ENCODE measurements at regions not wholly inside any gene's neighbourhood (a gene's known extent, or its start where the extent isn't known, plus 50 kb on each side); places are given as distances from the start of the nearest gene placed in this dataset.

DNA sequence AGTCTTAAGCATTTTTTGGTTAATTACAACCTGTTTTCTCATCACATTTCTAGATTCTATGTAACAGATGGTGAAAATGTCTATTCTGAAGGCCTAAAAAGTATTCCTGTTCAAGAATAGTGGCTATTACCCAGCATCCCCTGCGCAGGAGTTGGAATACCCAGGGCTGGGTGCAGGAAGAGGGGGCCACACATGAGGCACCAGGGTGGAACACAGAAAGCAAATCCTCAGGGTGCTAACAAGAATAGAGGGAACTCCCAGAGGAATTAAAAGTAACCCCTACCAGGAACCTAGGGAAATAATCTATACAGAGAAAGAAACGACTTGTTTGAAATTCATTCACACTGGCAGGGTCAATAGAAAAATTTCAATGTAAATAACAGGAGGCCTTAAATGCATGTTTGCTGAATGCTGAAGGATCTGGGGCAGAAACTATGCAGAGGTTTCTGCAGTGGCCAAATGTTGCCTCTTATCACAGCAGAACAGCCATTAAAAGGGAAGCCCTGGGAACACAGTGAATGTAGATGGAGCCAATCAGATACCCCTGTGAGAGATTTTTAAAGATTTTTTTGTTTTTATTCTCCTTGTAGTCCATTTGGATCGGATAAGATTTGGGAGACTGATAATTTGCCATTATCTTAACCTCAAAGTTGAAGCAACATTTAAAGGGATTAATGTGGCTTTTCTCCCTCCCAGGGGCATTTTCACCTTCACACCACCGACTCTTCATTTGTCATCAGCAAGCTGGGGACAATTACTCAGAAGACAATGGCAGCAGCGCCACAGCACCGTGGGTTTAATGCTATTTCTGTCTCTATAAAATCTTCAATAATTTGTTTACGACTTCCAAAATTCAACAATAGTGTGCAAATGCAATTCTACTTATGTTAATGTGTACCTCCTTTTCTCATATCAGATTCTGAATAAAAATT, 196.0 kb upstream of the PSMD7 start:
- no peak for DNase-seq (ENCODE audit: extremely low spot score in 2 of 2)
- Histone ChIP-seq H3K4me1 (no peaks in the 10 kb centered on the region), H3K27ac (no peak overlapping the region), H3K4me3 (no peak overlapping the region), H3K9me3 (no peaks in the 10 kb centered on the region), H3K27me3 (no peaks in the 10 kb centered on the region), H3K36me3 (no peaks in the 10 kb centered on the region)
- TF ChIP-seq, protein P1, sequence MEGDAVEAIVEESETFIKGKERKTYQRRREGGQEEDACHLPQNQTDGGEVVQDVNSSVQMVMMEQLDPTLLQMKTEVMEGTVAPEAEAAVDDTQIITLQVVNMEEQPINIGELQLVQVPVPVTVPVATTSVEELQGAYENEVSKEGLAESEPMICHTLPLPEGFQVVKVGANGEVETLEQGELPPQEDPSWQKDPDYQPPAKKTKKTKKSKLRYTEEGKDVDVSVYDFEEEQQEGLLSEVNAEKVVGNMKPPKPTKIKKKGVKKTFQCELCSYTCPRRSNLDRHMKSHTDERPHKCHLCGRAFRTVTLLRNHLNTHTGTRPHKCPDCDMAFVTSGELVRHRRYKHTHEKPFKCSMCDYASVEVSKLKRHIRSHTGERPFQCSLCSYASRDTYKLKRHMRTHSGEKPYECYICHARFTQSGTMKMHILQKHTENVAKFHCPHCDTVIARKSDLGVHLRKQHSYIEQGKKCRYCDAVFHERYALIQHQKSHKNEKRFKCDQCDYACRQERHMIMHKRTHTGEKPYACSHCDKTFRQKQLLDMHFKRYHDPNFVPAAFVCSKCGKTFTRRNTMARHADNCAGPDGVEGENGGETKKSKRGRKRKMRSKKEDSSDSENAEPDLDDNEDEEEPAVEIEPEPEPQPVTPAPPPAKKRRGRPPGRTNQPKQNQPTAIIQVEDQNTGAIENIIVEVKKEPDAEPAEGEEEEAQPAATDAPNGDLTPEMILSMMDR (IDR thresholded peaks at IDR 0.05): no peak
- TF ChIP-seq POLR2A (IDR thresholded peaks at IDR 0.05) (no peak), POLR2AphosphoS5 (IDR thresholded peaks at IDR 0.05; ENCODE audit: insufficient read depth in 1 of 2, low read depth in 1 of 2) (no peak)
- intact Hi-C loops (cut with DNase I): no loop called here

DNA sequence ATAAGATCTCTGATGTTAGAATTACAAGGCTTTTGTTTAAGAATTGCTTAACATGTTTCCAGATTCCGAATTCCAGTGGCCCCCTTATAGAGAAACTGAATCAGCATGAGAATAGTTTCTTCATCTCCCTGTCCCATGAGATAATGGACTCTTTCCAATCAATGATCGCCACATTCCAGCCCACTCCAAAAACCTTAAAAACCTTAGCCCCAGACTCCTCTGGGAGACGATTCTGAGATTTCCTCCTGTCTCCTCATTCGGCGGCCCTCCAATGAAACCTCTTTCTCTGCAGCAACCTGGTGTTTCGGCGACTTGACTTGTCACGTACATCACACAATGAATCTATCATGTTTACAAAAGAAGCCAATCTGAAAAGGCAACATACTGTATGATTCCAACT, 197.1 kb upstream of the PSMD7 start:
- no peaks in the 10 kb centered on the region for H3K36me3 ChIP-seq
- H3K9me3 ChIP-seq: no peaks in the 10 kb centered on the region
- no peaks in the 10 kb centered on the region for H3K27me3 ChIP-seq
- no peak for DNase-seq (ENCODE audit: extremely low spot score in 2 of 2)
- H3K4me3 ChIP-seq: no peak overlapping the region
- H3K4me1 ChIP-seq: no peaks in the 10 kb centered on the region
- no peak for TF ChIP-seq POLR2A (IDR thresholded peaks at IDR 0.05)
- no peak for TF ChIP-seq POLR2AphosphoS5 (IDR thresholded peaks at IDR 0.05; ENCODE audit: insufficient read depth in 1 of 2, low read depth in 1 of 2)
- TF ChIP-seq, protein P1 (IDR thresholded peaks at IDR 0.05): no peak
- intact Hi-C loops (cut with DNase I): no loop called here
- no peak overlapping the region for H3K27ac ChIP-seq

DNA sequence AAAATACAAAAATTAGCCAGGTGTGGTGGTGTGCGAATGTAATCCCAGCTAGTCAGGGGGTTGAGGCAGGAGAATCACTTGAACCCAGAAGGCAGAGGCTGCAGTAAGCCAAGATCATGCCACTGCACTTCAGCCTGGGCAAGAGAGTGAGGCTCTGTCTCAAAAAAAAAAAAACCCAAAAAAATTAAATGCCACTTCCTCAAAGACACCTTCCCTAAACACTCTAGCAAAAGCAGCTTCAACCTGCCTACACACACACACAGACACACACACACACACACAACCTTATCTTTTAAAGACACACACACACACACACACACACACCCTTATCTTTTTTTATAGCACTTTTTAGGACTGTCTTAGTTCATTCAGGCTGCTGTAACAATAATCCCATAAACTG, 201.7 kb upstream of the PSMD7 start:
- intact Hi-C loops (cut with DNase I): no loop called here
- Histone ChIP-seq H3K4me1 (no peaks in the 10 kb centered on the region), H3K27ac (no peak overlapping the region), H3K36me3 (no peaks in the 10 kb centered on the region), H3K9me3 (no peaks in the 10 kb centered on the region), H3K27me3 (no peaks in the 10 kb centered on the region), H3K4me3 (no peak overlapping the region)
- TF ChIP-seq POLR2A (IDR thresholded peaks at IDR 0.05) (no peak), POLR2AphosphoS5 (IDR thresholded peaks at IDR 0.05; ENCODE audit: insufficient read depth in 1 of 2, low read depth in 1 of 2) (no peak)
- TF ChIP-seq, protein P1 (IDR thresholded peaks at IDR 0.05): no peak
- no peak for DNase-seq (ENCODE audit: extremely low spot score in 2 of 2)

DNA sequence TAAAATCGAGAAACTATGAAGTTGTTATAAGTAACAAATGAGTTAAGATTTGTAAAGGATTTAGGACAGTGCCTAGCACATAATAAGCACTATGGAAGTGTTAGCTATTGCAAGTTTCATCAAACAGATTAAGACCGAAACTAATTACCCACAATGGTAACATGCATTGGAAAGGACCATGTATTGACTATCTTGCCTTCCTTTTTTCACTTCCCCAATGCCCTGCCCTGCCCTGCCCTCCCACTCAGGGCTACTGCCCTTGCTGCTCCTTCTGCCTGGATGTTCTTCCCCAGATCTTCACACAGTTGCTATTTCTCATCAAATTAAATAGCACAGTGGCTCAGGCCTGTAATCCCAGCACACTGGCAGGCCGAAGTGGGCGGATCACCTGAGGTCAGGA, 202.1 kb upstream of the PSMD7 start:
- TF ChIP-seq, protein P1 (IDR thresholded peaks at IDR 0.05): no peak
- TF ChIP-seq POLR2A (IDR thresholded peaks at IDR 0.05): no peak
- TF ChIP-seq POLR2AphosphoS5 (IDR thresholded peaks at IDR 0.05; ENCODE audit: insufficient read depth in 1 of 2, low read depth in 1 of 2): no peak
- no peak for DNase-seq (ENCODE audit: extremely low spot score in 2 of 2)
- H3K9me3 ChIP-seq: no peaks in the 10 kb centered on the region
- no peaks in the 10 kb centered on the region for H3K27me3 ChIP-seq
- intact Hi-C loops (cut with DNase I): no loop called here
- no peaks in the 10 kb centered on the region for H3K36me3 ChIP-seq
- no peaks in the 10 kb centered on the region for H3K4me1 ChIP-seq
- no peak overlapping the region for H3K4me3 ChIP-seq
- no peak overlapping the region for H3K27ac ChIP-seq

DNA sequence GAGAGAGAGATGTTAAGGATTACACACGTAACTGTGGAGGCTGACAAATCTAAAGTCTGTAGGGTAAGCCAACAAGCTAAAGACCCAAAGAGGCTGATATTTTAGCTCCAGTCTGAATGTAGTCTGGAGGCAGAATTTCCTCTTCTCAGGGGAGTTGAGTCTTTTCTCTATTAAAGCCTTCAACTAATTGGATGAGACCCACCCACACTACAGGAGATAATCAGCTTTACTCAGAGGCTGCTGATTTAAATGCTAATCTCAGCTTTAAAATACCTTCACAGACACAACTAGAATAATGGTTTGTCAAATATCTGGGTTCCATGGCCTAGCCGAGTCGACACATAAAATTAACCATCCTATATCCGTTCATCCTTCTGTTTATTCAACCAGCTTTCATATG, 204.3 kb upstream of the PSMD7 start:
- Histone ChIP-seq H3K27ac (no peak overlapping the region), H3K36me3 (no peaks in the 10 kb centered on the region), H3K27me3 (no peaks in the 10 kb centered on the region), H3K9me3 (no peaks in the 10 kb centered on the region), H3K4me1 (no peaks in the 10 kb centered on the region), H3K4me3 (no peak overlapping the region)
- TF ChIP-seq, protein P1 (IDR thresholded peaks at IDR 0.05): no peak
- TF ChIP-seq POLR2AphosphoS5 (IDR thresholded peaks at IDR 0.05; ENCODE audit: insufficient read depth in 1 of 2, low read depth in 1 of 2) (no peak), POLR2A (IDR thresholded peaks at IDR 0.05) (no peak)
- no peak for DNase-seq (ENCODE audit: extremely low spot score in 2 of 2)
- intact Hi-C loops (cut with DNase I): no loop called here

Measured in vagina (tissue), 2 donors.